GM23248 (cell line): ENCODE measurements at regions not wholly inside any gene's neighbourhood (a gene's known extent, or its start where the extent isn't known, plus 50 kb on each side); places are given as distances from the start of the nearest gene placed in this dataset.

Experiments used
- DNase-seq: peaks from one replicate; pipeline ENCODE4 v3.0.0-alpha.2; 2015
- H2AFZ ChIP-seq: fragments of 200-600 bp; sonication (generic); 2 replicates; pipeline ENCODE4 v1.6.1; 2016; ENCODE audit warnings: antibody characterized with exemption
- H3F3A ChIP-seq: fragments of 200-600 bp; sonication (generic); 2 replicates; pipeline ENCODE4 v1.6.1; 2016; ENCODE audit warnings: mild to moderate bottlenecking, antibody characterized with exemption, mixed run types; ENCODE audit not compliant: insufficient read depth
- H3K27ac ChIP-seq: fragments of 200-600 bp; sonication (generic); 2 replicates; pipeline ENCODE4 v1.5.1; 2016; ENCODE audit warnings: mild to moderate bottlenecking
- H3K27me3 ChIP-seq: fragments of 200-600 bp; sonication (generic); replicated peaks from 2 replicates; pipeline ENCODE4 v1.6.1; 2016; ENCODE audit warnings: mild to moderate bottlenecking; ENCODE audit not compliant: insufficient read depth
- H3K36me3 ChIP-seq: fragments of 200-600 bp; sonication (generic); 2 replicates; pipeline ENCODE4 v1.6.1; 2016; ENCODE audit warnings: low read depth, mild to moderate bottlenecking
- H3K4me1 ChIP-seq: fragments of 200-600 bp; sonication (generic); 2 replicates; pipeline ENCODE4 v1.6.1; 2016; ENCODE audit warnings: mild to moderate bottlenecking; ENCODE audit not compliant: insufficient read depth
- H3K4me2 ChIP-seq: fragments of 200-600 bp; sonication (generic); one replicate; pipeline ENCODE4 v1.6.1; 2016; ENCODE audit warnings: mild to moderate bottlenecking; ENCODE audit not compliant: unreplicated experiment
- H3K4me3 ChIP-seq: fragments of 200-600 bp; sonication (generic); 2 replicates; pipeline ENCODE4 v1.5.1; 2016; ENCODE audit warnings: mild to moderate bottlenecking
- H3K79me2 ChIP-seq: fragments of 200-600 bp; sonication (generic); 2 replicates; pipeline ENCODE4 v1.6.1; 2016; ENCODE audit warnings: mild to moderate bottlenecking; ENCODE audit not compliant: insufficient read depth
- H3K9ac ChIP-seq: fragments of 200-600 bp; sonication (generic); 2 replicates; pipeline ENCODE4 v1.6.1; 2016; ENCODE audit warnings: mild to moderate bottlenecking
- H3K9me2 ChIP-seq: fragments of 200-600 bp; sonication (generic); 2 replicates; pipeline ENCODE4 v1.6.1; 2016; ENCODE audit warnings: mixed run types, mild to moderate bottlenecking, moderate library complexity; ENCODE audit not compliant: insufficient read depth
- H3K9me3 ChIP-seq: fragments of 200-600 bp; sonication (generic); one replicate; pipeline ENCODE4 v1.6.1; 2017; ENCODE audit warnings: low read depth
- H4K20me1 ChIP-seq: fragments of 200-600 bp; sonication (generic); 2 replicates; pipeline ENCODE4 v1.6.0; 2016; ENCODE audit not compliant: insufficient read depth
- EZH2 ChIP-seq: fragments of 200-600 bp; sonication (generic); IDR thresholded peaks from 2 replicates; pipeline ENCODE4 v1.6.1; 2018; ENCODE audit warnings: antibody characterized with exemption, mild to moderate bottlenecking; ENCODE audit not compliant: insufficient read depth, poor library complexity, severe bottlenecking
- EZH2phosphoT487 ChIP-seq: fragments of 200-600 bp; sonication (generic); IDR thresholded peaks from 2 replicates; pipeline ENCODE4 v1.6.1; 2018; ENCODE audit warnings: antibody characterized with exemption, moderate library complexity, mild to moderate bottlenecking, low read depth; ENCODE audit not compliant: insufficient read depth
- WGBS, 2 experiments: methylation state at CpG; one replicate each; pipeline ENCODE4 v1.1.6; 2015 to 2017; ENCODE audit warnings: low lambda C conversion rate in 2 of 2, low coverage in 1 of 2; ENCODE audit errors: missing lambda C conversion rate in 2 of 2; 5-methylcytosine and 5-hydroxymethylcytosine counted together
- in situ Hi-C: fragments of 300-500 bp; cut with MboI; formaldehyde crosslinking; loops from 2 replicates; pipeline ENCODE4 v1.15.0; 2020

GRCh38 chr7:159196584-159196983, 51.9 kb upstream of the VIPR2 start:
- Histone ChIP-seq H3K9me2 (no peaks in the 10 kb centered on the region), H3K9ac (no peak overlapping the region), H3F3A (no peaks in the 10 kb centered on the region), H4K20me1 (no peaks in the 10 kb centered on the region), H2AFZ (no peak overlapping the region), H3K9me3 (no peaks in the 10 kb centered on the region), H3K27me3 (no peaks in the 10 kb centered on the region), H3K27ac (no peak overlapping the region), H3K4me3 (no peak overlapping the region), H3K79me2 (no peaks in the 10 kb centered on the region), H3K4me2 (no peak overlapping the region), H3K4me1 (no peaks in the 10 kb centered on the region), H3K36me3 (no peaks in the 10 kb centered on the region)
- TF ChIP-seq EZH2phosphoT487 (no peak), EZH2 (no peak)
- 36 to 40% methylated on average over 8 of the region's 8 CpGs for WGBS, 2 experiments
- DNase-seq, result no peak
- in situ Hi-C loops, result no loop called here

GRCh38 chr7:159195946-159196345, 51.3 kb upstream of the VIPR2 start:
- Histone ChIP-seq H3K4me1 (no peaks in the 10 kb centered on the region), H3K9me2 (no peaks in the 10 kb centered on the region), H4K20me1 (no peaks in the 10 kb centered on the region), H3K9me3 (no peaks in the 10 kb centered on the region), H3K36me3 (no peaks in the 10 kb centered on the region), H3K27ac (no peak overlapping the region), H3K9ac (no peak overlapping the region), H3K27me3 (no peaks in the 10 kb centered on the region), H3K79me2 (no peaks in the 10 kb centered on the region), H3F3A (no peaks in the 10 kb centered on the region), H3K4me2 (no peak overlapping the region), H2AFZ (no peak overlapping the region), H3K4me3 (no peak overlapping the region)
- WGBS, 2 experiments, result 22 to 29% methylated on average over 5 of the region's 5 CpGs
- DNase-seq, result no peak
- in situ Hi-C loops, result no loop called here
- TF ChIP-seq EZH2 (no peak), EZH2phosphoT487 (no peak)
